BE2C (cell line): ENCODE measurements at regions not wholly inside any gene's neighbourhood (a gene's known extent, or its start where the extent isn't known, plus 50 kb on each side); places are given as distances from the start of the nearest gene placed in this dataset.

Experiments used
- DNase-seq: peaks from one replicate; pipeline ENCODE4 v3.0.0-alpha.2; 2020
- H3K27me3 ChIP-seq: fragments of 250-450 bp; sonication (Bioruptor Pico); 2 replicates; pipeline ENCODE4 v1.5.1; 2020; ENCODE audit warnings: mild to moderate bottlenecking
- H3K36me3 ChIP-seq: fragments of 250-450 bp; sonication (Bioruptor Pico); 2 replicates; pipeline ENCODE4 v1.5.1; 2020; ENCODE audit warnings: mild to moderate bottlenecking
- H3K4me1 ChIP-seq: fragments of 250-450 bp; sonication (Bioruptor Pico); 2 replicates; pipeline ENCODE4 v1.5.1; 2020
- H3K4me3 ChIP-seq: 2 replicates; pipeline ENCODE4 v1.5.1; 2011; ENCODE audit warnings: low read depth, low read length
- H3K9me3 ChIP-seq: fragments of 250-450 bp; sonication (Bioruptor Pico); 2 replicates; pipeline ENCODE4 v1.5.1; 2020
- CTCF ChIP-seq: IDR thresholded peaks from 2 replicates; pipeline ENCODE4 v1.5.1; 2012; ENCODE audit warnings: mild to moderate bottlenecking, low read depth, low read length

- Histone ChIP-seq H3K36me3 (no peaks in the 10 kb centered on the region), H3K27me3 (peaks cover 29% of the 10 kb centered on the region), H3K4me1 (peaks cover 11% of the 10 kb centered on the region), H3K9me3 (no peaks in the 10 kb centered on the region), H3K4me3 (no peak overlapping the region)
- no peak for TF ChIP-seq CTCF
- no peak for DNase-seq
Measured at GRCh38 chr13:110989331-110989730, 74.5 kb upstream of the ANKRD10 start.

- TF ChIP-seq CTCF = no peak
- no peak overlapping the region for H3K4me3 ChIP-seq
- peaks cover 25% of the 10 kb centered on the region for H3K27me3 ChIP-seq
- no peaks in the 10 kb centered on the region for H3K36me3 ChIP-seq
- no peaks in the 10 kb centered on the region for H3K9me3 ChIP-seq
- peaks cover 15% of the 10 kb centered on the region for H3K4me1 ChIP-seq
- DNase-seq = no peak
Measured at GRCh38 chr13:110985541-110985940, 70.7 kb upstream of the ANKRD10 start.

GRCh38 chr13:110984798-110985197 lies 69.9 kb upstream of the ANKRD10 start:
- Histone ChIP-seq H3K4me1 (peaks cover 15% of the 10 kb centered on the region), H3K36me3 (no peaks in the 10 kb centered on the region), H3K9me3 (no peaks in the 10 kb centered on the region), H3K27me3 (peaks cover 19% of the 10 kb centered on the region), H3K4me3 (no peak overlapping the region)
- DNase-seq = no peak
- TF ChIP-seq CTCF = no peak

GRCh38 chr13:110984381-110984780 lies 69.5 kb upstream of the ANKRD10 start:
- peaks cover 15% of the 10 kb centered on the region for H3K4me1 ChIP-seq
- no peaks in the 10 kb centered on the region for H3K36me3 ChIP-seq
- no peaks in the 10 kb centered on the region for H3K9me3 ChIP-seq
- H3K27me3 ChIP-seq = peaks cover 16% of the 10 kb centered on the region
- no peak for DNase-seq
- TF ChIP-seq CTCF = no peak
- H3K4me3 ChIP-seq = no peak overlapping the region

GRCh38 chr13:110983241-110983640 lies 68.4 kb upstream of the ANKRD10 start:
- peaks cover 15% of the 10 kb centered on the region for H3K4me1 ChIP-seq
- H3K27me3 ChIP-seq = peaks cover 8% of the 10 kb centered on the region
- TF ChIP-seq CTCF = no peak
- no peaks in the 10 kb centered on the region for H3K36me3 ChIP-seq
- DNase-seq = no peak
- H3K4me3 ChIP-seq = no peak overlapping the region
- no peaks in the 10 kb centered on the region for H3K9me3 ChIP-seq

GRCh38 chr13:110981379-110981778 lies 66.5 kb upstream of the ANKRD10 start:
- no peak for TF ChIP-seq CTCF
- H3K4me1 ChIP-seq = peaks cover 15% of the 10 kb centered on the region
- no peak overlapping the region for H3K4me3 ChIP-seq
- peaks cover 7% of the 10 kb centered on the region; the same call in 1 of the 2 replicates for H3K27me3 ChIP-seq
- DNase-seq = no peak
- H3K9me3 ChIP-seq = no peaks in the 10 kb centered on the region
- H3K36me3 ChIP-seq = no peaks in the 10 kb centered on the region
